ENCODE measurements at regions not wholly inside any gene's neighbourhood (a gene's known extent, or its start where the extent isn't known, plus 50 kb on each side); places are given as distances from the start of the nearest gene placed in this dataset.

DNA sequence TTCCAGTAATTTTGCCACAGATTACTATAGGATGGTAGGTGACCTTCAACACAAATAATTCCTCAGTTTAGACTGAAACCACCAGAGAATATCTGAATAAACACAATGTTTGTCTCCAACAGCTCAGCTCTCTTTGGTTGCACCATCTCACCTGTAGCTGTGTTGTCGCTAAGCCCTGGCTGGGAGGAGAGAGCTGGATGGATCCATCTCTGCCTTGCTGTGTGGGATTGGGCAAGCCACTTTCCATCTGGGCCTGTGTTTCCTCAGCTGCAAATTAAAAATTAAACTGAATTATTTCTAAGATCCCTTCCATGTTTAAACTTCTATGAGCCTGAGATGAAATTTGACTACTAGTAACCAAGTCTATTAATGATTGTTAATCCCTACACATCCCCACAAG is 310.2 kb downstream of the FBXW7 start:
- Histone ChIP-seq H3K79me2 (ENCODE audit: insufficient read depth, low read length) (no peaks in the 10 kb centered on the region), H3K4me3 (replicated peaks in 1 of 2; ENCODE audit: low read depth in 1 of 2, low read length in 2 of 2) (no peak overlapping the region), H2AFZ (ENCODE audit: low read depth, low read length, poor library complexity, severe bottlenecking) (no peak overlapping the region), H3K36me3 (ENCODE audit: control insufficient read depth in 1 of 2, insufficient read depth in 2 of 2, low read length in 2 of 2) (no peaks in the 10 kb centered on the region), H3K4me2 (ENCODE audit: low read length) (no peak overlapping the region), H3K4me1 (ENCODE audit: control insufficient read depth in 1 of 2, insufficient read depth in 2 of 2, low read length in 2 of 2) (peaks cover 0 to 4% of the 10 kb centered on the region in 2 experiments; a peak in 1 of 4 replicates), H3K27ac (ENCODE audit: low read depth, low read length) (no peak overlapping the region), H3K9ac (ENCODE audit: low read length) (no peak overlapping the region), H3K27me3 (ENCODE audit: insufficient read depth, low read length) (no peaks in the 10 kb centered on the region), H3K9me2 (ENCODE audit: insufficient read depth) (no peaks in the 10 kb centered on the region), H4K20me1 (ENCODE audit: insufficient read depth) (no peaks in the 10 kb centered on the region), H3K9me3 (ENCODE audit: control insufficient read depth in 1 of 2, insufficient read depth in 1 of 2, low read depth in 1 of 2, low read length in 2 of 2) (no peaks in the 10 kb centered on the region)
- ChIA-PET POLR2A (no interaction called here), CTCF (no interaction called here), RAD21 (ENCODE audit: low non-redundant PET in 1 of 2, low total read pairs in 2 of 2, uncharacterized antibody in 2 of 2, unreplicated experiment in 2 of 2) (interaction anchor here in 1 of 2 experiments (0.7 kb wide), 1 partner anchor 803 kb away, joined by 3 read pairs; no protein-coding TSS in a partner anchor)
- intact Hi-C loops (cut with micrococcal nuclease) = no loop called here
- DNase-seq (ENCODE audit: low read depth, low spot score) (no peak), ATAC-seq (no peak)
- TF ChIP-seq, protein P1, sequence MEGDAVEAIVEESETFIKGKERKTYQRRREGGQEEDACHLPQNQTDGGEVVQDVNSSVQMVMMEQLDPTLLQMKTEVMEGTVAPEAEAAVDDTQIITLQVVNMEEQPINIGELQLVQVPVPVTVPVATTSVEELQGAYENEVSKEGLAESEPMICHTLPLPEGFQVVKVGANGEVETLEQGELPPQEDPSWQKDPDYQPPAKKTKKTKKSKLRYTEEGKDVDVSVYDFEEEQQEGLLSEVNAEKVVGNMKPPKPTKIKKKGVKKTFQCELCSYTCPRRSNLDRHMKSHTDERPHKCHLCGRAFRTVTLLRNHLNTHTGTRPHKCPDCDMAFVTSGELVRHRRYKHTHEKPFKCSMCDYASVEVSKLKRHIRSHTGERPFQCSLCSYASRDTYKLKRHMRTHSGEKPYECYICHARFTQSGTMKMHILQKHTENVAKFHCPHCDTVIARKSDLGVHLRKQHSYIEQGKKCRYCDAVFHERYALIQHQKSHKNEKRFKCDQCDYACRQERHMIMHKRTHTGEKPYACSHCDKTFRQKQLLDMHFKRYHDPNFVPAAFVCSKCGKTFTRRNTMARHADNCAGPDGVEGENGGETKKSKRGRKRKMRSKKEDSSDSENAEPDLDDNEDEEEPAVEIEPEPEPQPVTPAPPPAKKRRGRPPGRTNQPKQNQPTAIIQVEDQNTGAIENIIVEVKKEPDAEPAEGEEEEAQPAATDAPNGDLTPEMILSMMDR (IDR thresholded peaks at IDR 0.05 in 2 of 3, conservative IDR thresholded peaks at IDR 0.05 in 1 of 3; ENCODE audit: borderline replicate concordance in 1 of 3, insufficient read depth in 1 of 3, low read depth in 2 of 3, low read length in 2 of 3) = no peak
- BruUV-seq (replicated peaks) = no TSS peak

DNA sequence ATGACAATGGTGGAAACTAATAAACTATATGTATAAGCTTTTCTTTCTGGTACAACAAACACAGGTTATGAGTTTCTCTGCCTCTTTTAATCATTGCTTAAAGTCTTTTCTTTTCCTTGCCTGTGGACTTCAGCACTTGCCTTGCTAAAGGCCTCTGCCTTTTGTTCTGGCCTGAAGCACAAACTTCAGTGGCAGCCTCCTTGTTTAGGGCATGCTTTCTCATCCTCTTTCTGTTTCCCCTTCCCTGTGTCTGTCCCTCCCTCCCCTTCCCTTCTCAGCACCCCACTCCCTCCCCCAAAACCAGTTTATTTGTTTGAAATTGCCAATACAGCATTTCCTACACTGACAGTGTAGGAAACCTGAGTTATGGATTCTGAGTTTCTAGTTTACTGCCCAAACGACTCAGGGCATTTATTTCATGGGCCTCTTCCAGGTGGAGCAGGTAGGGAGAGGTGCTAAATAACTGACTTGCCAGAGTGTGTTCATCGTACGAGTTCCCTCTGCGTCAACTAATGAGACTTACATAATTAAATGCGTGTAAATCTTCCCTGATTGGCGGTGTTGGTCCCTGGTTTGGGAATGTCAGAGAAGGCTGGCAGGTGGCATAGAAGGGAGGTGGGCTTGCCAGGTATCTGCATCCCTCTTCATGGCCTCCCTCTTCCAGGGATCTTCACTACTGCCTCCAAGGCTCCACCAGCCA is 311.0 kb downstream of the FBXW7 start:
- H3K9me2 ChIP-seq (ENCODE audit: insufficient read depth) = no peaks in the 10 kb centered on the region
- no peak overlapping the region for H2AFZ ChIP-seq (ENCODE audit: low read depth, low read length, poor library complexity, severe bottlenecking)
- H3K4me1 ChIP-seq (ENCODE audit: control insufficient read depth in 1 of 2, insufficient read depth in 2 of 2, low read length in 2 of 2) = peaks cover 0 to 8% of the 10 kb centered on the region in 2 experiments; a peak in 2 of 4 replicates
- no peaks in the 10 kb centered on the region for H3K36me3 ChIP-seq (ENCODE audit: control insufficient read depth in 1 of 2, insufficient read depth in 2 of 2, low read length in 2 of 2)
- H3K27me3 ChIP-seq (ENCODE audit: insufficient read depth, low read length) = no peaks in the 10 kb centered on the region
- H3K27ac ChIP-seq (ENCODE audit: low read depth, low read length) = no peak overlapping the region
- H3K9me3 ChIP-seq (ENCODE audit: control insufficient read depth in 1 of 2, insufficient read depth in 1 of 2, low read depth in 1 of 2, low read length in 2 of 2) = no peaks in the 10 kb centered on the region
- POLR2A ChIA-PET = no interaction called here
- DNase-seq (ENCODE audit: low read depth, low spot score) (no peak), ATAC-seq (no peak)
- CTCF ChIA-PET = no interaction called here
- no peaks in the 10 kb centered on the region for H3K79me2 ChIP-seq (ENCODE audit: insufficient read depth, low read length)
- no peak overlapping the region for H3K4me3 ChIP-seq (replicated peaks in 1 of 2; ENCODE audit: low read depth in 1 of 2, low read length in 2 of 2)
- RAD21 ChIA-PET (ENCODE audit: low non-redundant PET in 1 of 2, low total read pairs in 2 of 2, uncharacterized antibody in 2 of 2, unreplicated experiment in 2 of 2) = no interaction called here
- no TSS peak for BruUV-seq (replicated peaks)
- no peak overlapping the region for H3K4me2 ChIP-seq (ENCODE audit: low read length)
- intact Hi-C loops (cut with micrococcal nuclease) = no loop called here
- H4K20me1 ChIP-seq (ENCODE audit: insufficient read depth) = no peaks in the 10 kb centered on the region
- H3K9ac ChIP-seq (ENCODE audit: low read length) = no peak overlapping the region
- TF ChIP-seq EGR1 (IDR thresholded peaks at IDR 0.05; ENCODE audit: low read depth) (no peak), ZNF274 (IDR thresholded peaks at IDR 0.05; ENCODE audit: low read depth, low read length) (no peak), TCF7L2 (IDR thresholded peaks at IDR 0.05; ENCODE audit: borderline replicate concordance, extremely low read depth, insufficient read depth, insufficient read length) (no peak), CBX3 (IDR thresholded peaks at IDR 0.05; ENCODE audit: low read depth) (no peak)
- TF ChIP-seq, protein P2, sequence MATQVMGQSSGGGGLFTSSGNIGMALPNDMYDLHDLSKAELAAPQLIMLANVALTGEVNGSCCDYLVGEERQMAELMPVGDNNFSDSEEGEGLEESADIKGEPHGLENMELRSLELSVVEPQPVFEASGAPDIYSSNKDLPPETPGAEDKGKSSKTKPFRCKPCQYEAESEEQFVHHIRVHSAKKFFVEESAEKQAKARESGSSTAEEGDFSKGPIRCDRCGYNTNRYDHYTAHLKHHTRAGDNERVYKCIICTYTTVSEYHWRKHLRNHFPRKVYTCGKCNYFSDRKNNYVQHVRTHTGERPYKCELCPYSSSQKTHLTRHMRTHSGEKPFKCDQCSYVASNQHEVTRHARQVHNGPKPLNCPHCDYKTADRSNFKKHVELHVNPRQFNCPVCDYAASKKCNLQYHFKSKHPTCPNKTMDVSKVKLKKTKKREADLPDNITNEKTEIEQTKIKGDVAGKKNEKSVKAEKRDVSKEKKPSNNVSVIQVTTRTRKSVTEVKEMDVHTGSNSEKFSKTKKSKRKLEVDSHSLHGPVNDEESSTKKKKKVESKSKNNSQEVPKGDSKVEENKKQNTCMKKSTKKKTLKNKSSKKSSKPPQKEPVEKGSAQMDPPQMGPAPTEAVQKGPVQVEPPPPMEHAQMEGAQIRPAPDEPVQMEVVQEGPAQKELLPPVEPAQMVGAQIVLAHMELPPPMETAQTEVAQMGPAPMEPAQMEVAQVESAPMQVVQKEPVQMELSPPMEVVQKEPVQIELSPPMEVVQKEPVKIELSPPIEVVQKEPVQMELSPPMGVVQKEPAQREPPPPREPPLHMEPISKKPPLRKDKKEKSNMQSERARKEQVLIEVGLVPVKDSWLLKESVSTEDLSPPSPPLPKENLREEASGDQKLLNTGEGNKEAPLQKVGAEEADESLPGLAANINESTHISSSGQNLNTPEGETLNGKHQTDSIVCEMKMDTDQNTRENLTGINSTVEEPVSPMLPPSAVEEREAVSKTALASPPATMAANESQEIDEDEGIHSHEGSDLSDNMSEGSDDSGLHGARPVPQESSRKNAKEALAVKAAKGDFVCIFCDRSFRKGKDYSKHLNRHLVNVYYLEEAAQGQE (IDR thresholded peaks at IDR 0.05; ENCODE audit: low read depth) = no peak
- TF ChIP-seq, protein P3, sequence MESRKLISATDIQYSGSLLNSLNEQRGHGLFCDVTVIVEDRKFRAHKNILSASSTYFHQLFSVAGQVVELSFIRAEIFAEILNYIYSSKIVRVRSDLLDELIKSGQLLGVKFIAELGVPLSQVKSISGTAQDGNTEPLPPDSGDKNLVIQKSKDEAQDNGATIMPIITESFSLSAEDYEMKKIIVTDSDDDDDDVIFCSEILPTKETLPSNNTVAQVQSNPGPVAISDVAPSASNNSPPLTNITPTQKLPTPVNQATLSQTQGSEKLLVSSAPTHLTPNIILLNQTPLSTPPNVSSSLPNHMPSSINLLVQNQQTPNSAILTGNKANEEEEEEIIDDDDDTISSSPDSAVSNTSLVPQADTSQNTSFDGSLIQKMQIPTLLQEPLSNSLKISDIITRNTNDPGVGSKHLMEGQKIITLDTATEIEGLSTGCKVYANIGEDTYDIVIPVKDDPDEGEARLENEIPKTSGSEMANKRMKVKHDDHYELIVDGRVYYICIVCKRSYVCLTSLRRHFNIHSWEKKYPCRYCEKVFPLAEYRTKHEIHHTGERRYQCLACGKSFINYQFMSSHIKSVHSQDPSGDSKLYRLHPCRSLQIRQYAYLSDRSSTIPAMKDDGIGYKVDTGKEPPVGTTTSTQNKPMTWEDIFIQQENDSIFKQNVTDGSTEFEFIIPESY (IDR thresholded peaks at IDR 0.05; ENCODE audit: extremely low read depth, insufficient replicate concordance, low read length) = no peak
- TF ChIP-seq, protein P4, sequence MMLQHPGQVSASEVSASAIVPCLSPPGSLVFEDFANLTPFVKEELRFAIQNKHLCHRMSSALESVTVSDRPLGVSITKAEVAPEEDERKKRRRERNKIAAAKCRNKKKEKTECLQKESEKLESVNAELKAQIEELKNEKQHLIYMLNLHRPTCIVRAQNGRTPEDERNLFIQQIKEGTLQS (IDR thresholded peaks at IDR 0.05) = no peak
